SK-N-SH (cell line): ENCODE measurements at regions not wholly inside any gene's neighbourhood (a gene's known extent, or its start where the extent isn't known, plus 50 kb on each side); places are given as distances from the start of the nearest gene placed in this dataset.

Experiments
- EP300 ChIP-seq, 2 experiments: IDR thresholded peaks; 2 replicates each; pipeline versions ENCODE4 v1.4.0 to v1.6.1; 2012; ENCODE audit warnings: borderline replicate concordance in 1 of 2, low read depth in 1 of 2, low read length in 1 of 2
- EZH2phosphoT487 ChIP-seq: fragments of 200-600 bp; sonication (generic); IDR thresholded peaks from 2 replicates; pipeline ENCODE4 v1.6.1; 2017; ENCODE audit warnings: low read depth, mixed run types, mild to moderate bottlenecking, antibody characterized with exemption, moderate library complexity, borderline replicate concordance
- FOSL2 ChIP-seq: IDR thresholded peaks from 2 replicates; pipeline ENCODE4 v1.4.0; 2012; ENCODE audit warnings: low read depth, mild to moderate bottlenecking, moderate library complexity, borderline replicate concordance
- MXI1 ChIP-seq: IDR thresholded peaks from 2 replicates; pipeline ENCODE4 v1.6.1; 2012; ENCODE audit warnings: mild to moderate bottlenecking, low read depth, low read length, improper control_type of control experiment
- POLR2AphosphoS5 ChIP-seq: IDR thresholded peaks from 2 replicates; pipeline ENCODE4 v1.6.1; 2012; ENCODE audit warnings: low read depth, low read length
- RFX5 ChIP-seq: IDR thresholded peaks from 2 replicates; pipeline ENCODE4 v1.6.1; 2012; ENCODE audit warnings: mild to moderate bottlenecking, improper control_type of control experiment, low read length
- RXRA ChIP-seq: IDR thresholded peaks from 2 replicates; pipeline ENCODE4 v1.4.0; 2012; ENCODE audit warnings: low read depth, mild to moderate bottlenecking, borderline replicate concordance
- SIN3A ChIP-seq: IDR thresholded peaks from 2 replicates; pipeline ENCODE4 v1.6.1; 2012; ENCODE audit warnings: low read depth, mild to moderate bottlenecking, low read length, moderate library complexity, borderline replicate concordance
- SMC3 ChIP-seq: IDR thresholded peaks from 2 replicates; pipeline ENCODE4 v1.6.1; 2012; ENCODE audit warnings: low read depth, low read length, improper control_type of control experiment
- TAF1 ChIP-seq: IDR thresholded peaks from 2 replicates; pipeline ENCODE4 v1.6.1; 2012; ENCODE audit warnings: low read depth, mild to moderate bottlenecking, low read length, moderate library complexity, borderline replicate concordance
- TF ChIP-seq, protein P1 (sequence below): fragments of 200-600 bp; sonication (generic); IDR thresholded peaks from 2 replicates; pipeline ENCODE4 v1.6.1; 2017; ENCODE audit warnings: antibody characterized with exemption, mild to moderate bottlenecking, moderate library complexity
- TF ChIP-seq, protein P2 (sequence below): IDR thresholded peaks from 2 replicates; pipeline ENCODE4 v1.6.1; 2012; ENCODE audit warnings: mild to moderate bottlenecking, low read depth, low read length, moderate library complexity
- TF ChIP-seq, protein P3 (sequence below): fragments of 150-350 bp; IDR thresholded peaks from 2 replicates; pipeline ENCODE4 v1.6.1; 2017; ENCODE audit warnings: antibody characterized with exemption, low read length, low read depth, borderline replicate concordance
- TF ChIP-seq, protein P4 (sequence below): IDR thresholded peaks from 2 replicates; pipeline ENCODE4 v1.4.0; 2012; ENCODE audit warnings: low read depth

DNA sequence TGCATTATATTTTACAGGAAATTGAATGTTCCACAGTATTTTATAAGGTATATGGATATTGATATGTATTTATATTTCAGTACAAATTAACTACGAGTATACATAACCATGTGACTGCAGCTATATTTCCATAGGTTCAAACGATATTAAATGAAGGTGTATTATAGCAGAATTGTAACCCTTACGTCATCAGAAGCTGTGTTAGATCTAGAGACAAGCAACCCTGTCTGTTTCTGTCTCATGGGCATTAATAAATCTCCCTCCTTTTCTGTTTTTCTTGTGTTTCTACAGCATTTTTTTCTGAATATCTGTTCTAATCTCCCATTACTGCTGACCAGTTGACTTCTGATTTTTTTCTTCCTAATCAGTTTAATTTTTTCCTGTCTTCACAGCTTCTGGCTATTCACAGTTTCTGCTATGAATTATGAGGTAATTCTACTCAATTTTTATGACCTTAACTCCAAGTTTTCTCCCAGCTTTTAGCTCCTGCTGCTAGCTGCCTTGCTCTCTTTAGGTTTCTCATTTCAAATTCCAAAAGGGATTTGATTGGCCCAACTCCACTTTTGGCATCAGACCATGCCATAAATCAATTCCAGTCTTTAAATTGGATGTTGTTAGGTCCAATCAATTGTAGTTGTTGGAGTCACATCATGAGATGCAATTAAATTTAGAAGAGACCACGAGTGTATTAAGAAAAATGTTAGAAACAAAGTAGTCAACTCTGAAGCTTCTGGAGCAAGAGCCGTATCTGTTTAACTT, 277.5 kb upstream of the ZSWIM2 start:
- no peak for TF ChIP-seq SMC3
- TF ChIP-seq TAF1: no peak
- TF ChIP-seq, protein P1, sequence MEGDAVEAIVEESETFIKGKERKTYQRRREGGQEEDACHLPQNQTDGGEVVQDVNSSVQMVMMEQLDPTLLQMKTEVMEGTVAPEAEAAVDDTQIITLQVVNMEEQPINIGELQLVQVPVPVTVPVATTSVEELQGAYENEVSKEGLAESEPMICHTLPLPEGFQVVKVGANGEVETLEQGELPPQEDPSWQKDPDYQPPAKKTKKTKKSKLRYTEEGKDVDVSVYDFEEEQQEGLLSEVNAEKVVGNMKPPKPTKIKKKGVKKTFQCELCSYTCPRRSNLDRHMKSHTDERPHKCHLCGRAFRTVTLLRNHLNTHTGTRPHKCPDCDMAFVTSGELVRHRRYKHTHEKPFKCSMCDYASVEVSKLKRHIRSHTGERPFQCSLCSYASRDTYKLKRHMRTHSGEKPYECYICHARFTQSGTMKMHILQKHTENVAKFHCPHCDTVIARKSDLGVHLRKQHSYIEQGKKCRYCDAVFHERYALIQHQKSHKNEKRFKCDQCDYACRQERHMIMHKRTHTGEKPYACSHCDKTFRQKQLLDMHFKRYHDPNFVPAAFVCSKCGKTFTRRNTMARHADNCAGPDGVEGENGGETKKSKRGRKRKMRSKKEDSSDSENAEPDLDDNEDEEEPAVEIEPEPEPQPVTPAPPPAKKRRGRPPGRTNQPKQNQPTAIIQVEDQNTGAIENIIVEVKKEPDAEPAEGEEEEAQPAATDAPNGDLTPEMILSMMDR: no peak
- TF ChIP-seq, protein P2, sequence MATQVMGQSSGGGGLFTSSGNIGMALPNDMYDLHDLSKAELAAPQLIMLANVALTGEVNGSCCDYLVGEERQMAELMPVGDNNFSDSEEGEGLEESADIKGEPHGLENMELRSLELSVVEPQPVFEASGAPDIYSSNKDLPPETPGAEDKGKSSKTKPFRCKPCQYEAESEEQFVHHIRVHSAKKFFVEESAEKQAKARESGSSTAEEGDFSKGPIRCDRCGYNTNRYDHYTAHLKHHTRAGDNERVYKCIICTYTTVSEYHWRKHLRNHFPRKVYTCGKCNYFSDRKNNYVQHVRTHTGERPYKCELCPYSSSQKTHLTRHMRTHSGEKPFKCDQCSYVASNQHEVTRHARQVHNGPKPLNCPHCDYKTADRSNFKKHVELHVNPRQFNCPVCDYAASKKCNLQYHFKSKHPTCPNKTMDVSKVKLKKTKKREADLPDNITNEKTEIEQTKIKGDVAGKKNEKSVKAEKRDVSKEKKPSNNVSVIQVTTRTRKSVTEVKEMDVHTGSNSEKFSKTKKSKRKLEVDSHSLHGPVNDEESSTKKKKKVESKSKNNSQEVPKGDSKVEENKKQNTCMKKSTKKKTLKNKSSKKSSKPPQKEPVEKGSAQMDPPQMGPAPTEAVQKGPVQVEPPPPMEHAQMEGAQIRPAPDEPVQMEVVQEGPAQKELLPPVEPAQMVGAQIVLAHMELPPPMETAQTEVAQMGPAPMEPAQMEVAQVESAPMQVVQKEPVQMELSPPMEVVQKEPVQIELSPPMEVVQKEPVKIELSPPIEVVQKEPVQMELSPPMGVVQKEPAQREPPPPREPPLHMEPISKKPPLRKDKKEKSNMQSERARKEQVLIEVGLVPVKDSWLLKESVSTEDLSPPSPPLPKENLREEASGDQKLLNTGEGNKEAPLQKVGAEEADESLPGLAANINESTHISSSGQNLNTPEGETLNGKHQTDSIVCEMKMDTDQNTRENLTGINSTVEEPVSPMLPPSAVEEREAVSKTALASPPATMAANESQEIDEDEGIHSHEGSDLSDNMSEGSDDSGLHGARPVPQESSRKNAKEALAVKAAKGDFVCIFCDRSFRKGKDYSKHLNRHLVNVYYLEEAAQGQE: no peak
- TF ChIP-seq MXI1: no peak
- TF ChIP-seq, protein P3, sequence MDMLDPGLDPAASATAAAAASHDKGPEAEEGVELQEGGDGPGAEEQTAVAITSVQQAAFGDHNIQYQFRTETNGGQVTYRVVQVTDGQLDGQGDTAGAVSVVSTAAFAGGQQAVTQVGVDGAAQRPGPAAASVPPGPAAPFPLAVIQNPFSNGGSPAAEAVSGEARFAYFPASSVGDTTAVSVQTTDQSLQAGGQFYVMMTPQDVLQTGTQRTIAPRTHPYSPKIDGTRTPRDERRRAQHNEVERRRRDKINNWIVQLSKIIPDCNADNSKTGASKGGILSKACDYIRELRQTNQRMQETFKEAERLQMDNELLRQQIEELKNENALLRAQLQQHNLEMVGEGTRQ: no peak
- TF ChIP-seq, protein P4, sequence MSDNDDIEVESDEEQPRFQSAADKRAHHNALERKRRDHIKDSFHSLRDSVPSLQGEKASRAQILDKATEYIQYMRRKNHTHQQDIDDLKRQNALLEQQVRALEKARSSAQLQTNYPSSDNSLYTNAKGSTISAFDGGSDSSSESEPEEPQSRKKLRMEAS: no peak
- no peak for TF ChIP-seq POLR2AphosphoS5
- TF ChIP-seq EP300 (IDR thresholded peaks at IDR 0.05; ENCODE audit: borderline replicate concordance in 1 of 2, low read depth in 1 of 2, low read length in 1 of 2): no peak
- no peak for TF ChIP-seq EZH2phosphoT487
- no peak for TF ChIP-seq RXRA
- no peak for TF ChIP-seq SIN3A
- TF ChIP-seq RFX5: no peak
- no peak for TF ChIP-seq FOSL2
